ENCODE measurements at regions not wholly inside any gene's neighbourhood (a gene's known extent, or its start where the extent isn't known, plus 50 kb on each side); places are given as distances from the start of the nearest gene placed in this dataset.

DNA sequence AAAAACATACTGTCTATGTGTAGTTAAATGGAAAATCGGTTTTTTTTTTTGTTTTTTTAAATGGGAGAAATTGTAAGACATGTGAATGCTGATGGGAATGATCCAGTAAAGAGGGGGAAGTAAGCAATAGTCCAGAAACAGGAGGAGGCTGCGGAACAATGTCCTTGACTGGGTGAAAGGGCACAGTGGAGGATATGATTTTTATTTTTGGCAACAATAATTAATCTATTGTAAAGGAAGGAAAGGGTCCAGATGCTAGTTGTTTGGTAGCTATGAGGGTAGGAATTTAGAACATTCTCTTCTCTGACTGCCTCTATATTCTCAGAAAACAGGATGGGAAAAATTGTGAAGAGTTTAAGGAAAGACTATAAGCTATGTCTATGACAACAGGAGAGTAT is 76.6 kb downstream of the RPL10L start:
- TF ChIP-seq, protein P1, sequence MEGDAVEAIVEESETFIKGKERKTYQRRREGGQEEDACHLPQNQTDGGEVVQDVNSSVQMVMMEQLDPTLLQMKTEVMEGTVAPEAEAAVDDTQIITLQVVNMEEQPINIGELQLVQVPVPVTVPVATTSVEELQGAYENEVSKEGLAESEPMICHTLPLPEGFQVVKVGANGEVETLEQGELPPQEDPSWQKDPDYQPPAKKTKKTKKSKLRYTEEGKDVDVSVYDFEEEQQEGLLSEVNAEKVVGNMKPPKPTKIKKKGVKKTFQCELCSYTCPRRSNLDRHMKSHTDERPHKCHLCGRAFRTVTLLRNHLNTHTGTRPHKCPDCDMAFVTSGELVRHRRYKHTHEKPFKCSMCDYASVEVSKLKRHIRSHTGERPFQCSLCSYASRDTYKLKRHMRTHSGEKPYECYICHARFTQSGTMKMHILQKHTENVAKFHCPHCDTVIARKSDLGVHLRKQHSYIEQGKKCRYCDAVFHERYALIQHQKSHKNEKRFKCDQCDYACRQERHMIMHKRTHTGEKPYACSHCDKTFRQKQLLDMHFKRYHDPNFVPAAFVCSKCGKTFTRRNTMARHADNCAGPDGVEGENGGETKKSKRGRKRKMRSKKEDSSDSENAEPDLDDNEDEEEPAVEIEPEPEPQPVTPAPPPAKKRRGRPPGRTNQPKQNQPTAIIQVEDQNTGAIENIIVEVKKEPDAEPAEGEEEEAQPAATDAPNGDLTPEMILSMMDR (IDR thresholded peaks at IDR 0.05; ENCODE audit: low read depth, low read length, poor library complexity, severe bottlenecking): no peak
- no peak for TF ChIP-seq EZH2phosphoT487 (IDR thresholded peaks at IDR 0.05; ENCODE audit: borderline replicate concordance, low read length)
